BJ (cell line): ENCODE measurements at regions not wholly inside any gene's neighbourhood (a gene's known extent, or its start where the extent isn't known, plus 50 kb on each side); places are given as distances from the start of the nearest gene placed in this dataset.

Experiments used
- CTCF ChIA-PET: fragments of 350-600 bp; formaldehyde crosslinking; extraction: SDS; loops from one replicate; lab custom pipeline; 2021; ENCODE audit warnings: antibody characterized with exemption, inconsistent platforms; lab: Yijun Ruan, JAX
- POLR2A ChIA-PET: fragments of 300-600 bp; sonication (Branson Sonifier 250); formaldehyde crosslinking; extraction: SDS; loops from one replicate; lab custom pipeline; 2021; ENCODE audit warnings: antibody characterized with exemption; lab: Charles Lee
- DNase-seq: peaks from one replicate; pipeline ENCODE4 v3.0.0-alpha.2; 2011; ENCODE audit warnings: low read depth
- H3K27me3 ChIP-seq: 2 replicates; pipeline ENCODE4 v1.6.0; 2011; ENCODE audit warnings: low read length; ENCODE audit not compliant: control insufficient read depth, insufficient read depth
- H3K36me3 ChIP-seq: 2 replicates; pipeline ENCODE4 v1.5.1; 2011; ENCODE audit warnings: low read length; ENCODE audit not compliant: control insufficient read depth, insufficient read depth
- H3K4me3 ChIP-seq: 2 replicates; pipeline ENCODE4 v1.5.1; 2011; ENCODE audit warnings: low read depth, mild to moderate bottlenecking, control low read depth, low read length
- CTCF ChIP-seq: IDR thresholded peaks from 2 replicates; pipeline ENCODE4 v1.5.1; 2011; ENCODE audit warnings: low read depth, mild to moderate bottlenecking, control low read depth, inconsistent platforms, low read length, moderate library complexity; ENCODE audit not compliant: insufficient read depth

DNA sequence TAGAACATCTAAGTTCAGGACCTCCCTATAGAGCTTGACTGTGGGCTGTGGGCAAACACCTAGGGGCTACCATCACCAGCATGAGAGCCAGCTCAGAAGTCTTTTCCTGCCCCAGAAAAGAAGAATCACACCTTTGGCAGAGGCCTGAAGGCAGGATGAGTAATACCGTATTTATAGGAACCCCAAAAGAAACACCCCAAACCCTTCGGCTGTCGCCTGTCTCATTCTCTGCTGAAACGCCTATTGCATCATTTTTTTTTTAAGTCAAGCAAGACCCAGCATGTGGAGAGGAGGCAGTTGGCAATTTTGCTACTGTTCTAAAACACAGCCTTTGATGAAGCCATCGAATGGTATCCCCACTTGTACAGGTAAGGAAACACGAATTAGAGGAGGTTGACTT is 436.4 kb downstream of the TFAP2A start:
- POLR2A ChIA-PET: no interaction called here
- TF ChIP-seq CTCF: no peak
- H3K4me3 ChIP-seq: no peak overlapping the region
- no peak for DNase-seq
- H3K27me3 ChIP-seq: no peaks in the 10 kb centered on the region; the same call in 1 of the 2 replicates
- no peaks in the 10 kb centered on the region for H3K36me3 ChIP-seq
- CTCF ChIA-PET: no interaction called here

DNA sequence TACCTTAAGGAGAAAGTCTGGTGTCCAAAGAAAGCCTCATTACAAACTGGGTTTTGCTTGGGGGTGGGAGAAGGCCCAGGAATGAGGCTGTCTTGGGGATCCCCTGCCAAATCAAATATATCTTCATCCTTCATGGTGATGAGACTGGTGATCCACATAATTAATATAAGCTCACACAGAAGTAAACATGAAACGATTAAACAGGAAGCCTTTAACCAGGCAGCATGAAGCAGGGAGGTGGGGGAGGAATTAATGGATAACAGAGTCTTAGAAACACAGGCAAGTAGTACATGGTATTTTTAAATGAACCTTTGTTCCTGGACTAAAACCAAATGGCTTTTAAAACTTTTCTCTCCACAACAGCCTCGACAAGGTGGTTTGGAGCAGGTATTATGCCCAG is 437.5 kb downstream of the TFAP2A start:
- Histone ChIP-seq H3K4me3 (no peak overlapping the region), H3K27me3 (no peaks in the 10 kb centered on the region; the same call in 1 of the 2 replicates), H3K36me3 (no peaks in the 10 kb centered on the region)
- TF ChIP-seq CTCF: no peak
- DNase-seq: no peak
- CTCF ChIA-PET: no interaction called here
- POLR2A ChIA-PET: no interaction called here

DNA sequence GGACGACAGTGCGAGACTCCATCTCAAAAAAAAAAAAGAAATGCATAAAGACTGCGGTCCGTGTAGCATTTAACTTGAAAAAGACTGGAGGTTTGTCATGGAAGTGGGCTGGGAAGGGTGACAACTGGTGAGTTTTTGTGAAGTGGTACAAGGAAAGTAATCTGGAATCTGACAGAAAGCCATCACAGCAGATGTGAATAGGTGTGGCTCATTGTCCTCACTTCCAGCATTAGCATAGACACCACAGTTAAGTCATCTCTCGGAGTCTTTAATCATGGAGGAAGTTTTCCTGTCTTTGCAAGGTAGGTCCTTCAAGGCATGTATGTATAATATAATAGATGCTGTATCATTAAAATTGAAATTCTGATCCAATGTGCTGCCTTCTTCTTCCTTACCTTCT is 453.2 kb downstream of the TFAP2A start:
- Histone ChIP-seq H3K27me3 (no peaks in the 10 kb centered on the region), H3K4me3 (no peak overlapping the region), H3K36me3 (no peaks in the 10 kb centered on the region)
- ChIA-PET CTCF (no interaction called here), POLR2A (no interaction called here)
- DNase-seq: no peak
- no peak for TF ChIP-seq CTCF

- no peak for DNase-seq
- Histone ChIP-seq H3K27me3 (no peaks in the 10 kb centered on the region), H3K36me3 (no peaks in the 10 kb centered on the region), H3K4me3 (no peak overlapping the region)
- POLR2A ChIA-PET: no interaction called here
- CTCF ChIA-PET: no interaction called here
- no peak for TF ChIP-seq CTCF
These were observed 457.6 kb downstream of the TFAP2A start for GRCh38 chr6:9957215-9957759.

GRCh38 chr6:9948678-9949077 is 466.2 kb downstream of the TFAP2A start:
- no peak for DNase-seq

More at GRCh38 chr6:9948678-9949077, 466.2 kb downstream of the TFAP2A start:
- no peak for TF ChIP-seq CTCF
- POLR2A ChIA-PET: no interaction called here
- H3K36me3 ChIP-seq: no peaks in the 10 kb centered on the region
- no peak overlapping the region for H3K4me3 ChIP-seq
- CTCF ChIA-PET: no interaction called here
- H3K27me3 ChIP-seq: no peaks in the 10 kb centered on the region
